ENCODE measurements at regions not wholly inside any gene's neighbourhood (a gene's known extent, or its start where the extent isn't known, plus 50 kb on each side); places are given as distances from the start of the nearest gene placed in this dataset.
"Not testable (repeated sequence)": the region's sequence is repeated elsewhere in the genome, so short reads cannot be mapped to it uniquely, and the experiment has no call there.

DNA sequence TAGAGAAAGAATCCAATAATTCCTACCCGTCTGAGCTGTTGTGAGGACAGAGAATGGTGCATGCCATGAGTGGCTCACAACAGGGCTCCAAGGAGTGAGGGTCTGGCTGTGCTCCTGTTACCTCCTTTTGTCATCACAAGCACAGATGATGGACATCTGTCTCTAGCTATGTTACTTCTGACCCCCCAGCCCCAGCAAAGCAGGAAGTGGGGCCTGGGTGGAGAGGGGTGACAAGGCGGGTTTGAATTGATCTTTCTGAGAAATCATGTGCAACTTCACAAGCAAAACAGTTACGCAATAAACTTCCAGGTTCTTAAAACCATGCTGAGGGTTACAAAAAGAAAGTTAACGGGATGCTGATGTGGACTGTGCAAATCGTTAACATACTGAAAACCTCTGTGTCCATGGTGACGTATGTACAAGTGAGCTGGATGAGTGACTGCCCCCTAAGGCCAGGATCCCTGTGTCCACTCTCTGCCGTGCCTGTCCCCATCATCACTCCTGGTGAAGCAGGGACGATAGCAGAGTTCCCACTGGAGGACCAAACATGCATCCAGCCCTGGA lies 254.7 kb downstream of the BCL2L11 start:
- TF ChIP-seq, protein P1, sequence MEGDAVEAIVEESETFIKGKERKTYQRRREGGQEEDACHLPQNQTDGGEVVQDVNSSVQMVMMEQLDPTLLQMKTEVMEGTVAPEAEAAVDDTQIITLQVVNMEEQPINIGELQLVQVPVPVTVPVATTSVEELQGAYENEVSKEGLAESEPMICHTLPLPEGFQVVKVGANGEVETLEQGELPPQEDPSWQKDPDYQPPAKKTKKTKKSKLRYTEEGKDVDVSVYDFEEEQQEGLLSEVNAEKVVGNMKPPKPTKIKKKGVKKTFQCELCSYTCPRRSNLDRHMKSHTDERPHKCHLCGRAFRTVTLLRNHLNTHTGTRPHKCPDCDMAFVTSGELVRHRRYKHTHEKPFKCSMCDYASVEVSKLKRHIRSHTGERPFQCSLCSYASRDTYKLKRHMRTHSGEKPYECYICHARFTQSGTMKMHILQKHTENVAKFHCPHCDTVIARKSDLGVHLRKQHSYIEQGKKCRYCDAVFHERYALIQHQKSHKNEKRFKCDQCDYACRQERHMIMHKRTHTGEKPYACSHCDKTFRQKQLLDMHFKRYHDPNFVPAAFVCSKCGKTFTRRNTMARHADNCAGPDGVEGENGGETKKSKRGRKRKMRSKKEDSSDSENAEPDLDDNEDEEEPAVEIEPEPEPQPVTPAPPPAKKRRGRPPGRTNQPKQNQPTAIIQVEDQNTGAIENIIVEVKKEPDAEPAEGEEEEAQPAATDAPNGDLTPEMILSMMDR (IDR thresholded peaks at IDR 0.05): not testable (repeated sequence)
- not testable (repeated sequence) for TF ChIP-seq ZFX (IDR thresholded peaks at IDR 0.05; ENCODE audit: borderline replicate concordance)

Data from 22Rv1 (cell line).